Hypothalamus (tissue), 51 donors: ENCODE measurements at regions not wholly inside any gene's neighbourhood (a gene's known extent, or its start where the extent isn't known, plus 50 kb on each side); places are given as distances from the start of the nearest gene placed in this dataset.
"Not testable (repeated sequence)": the region's sequence is repeated elsewhere in the genome, so short reads cannot be mapped to it uniquely, and the experiment has no call there.

ENCODE experiments used
- DNase-seq, 51 donors: peaks; one replicate each; lab custom pipeline; 2025; lab: John Stamatoyannopoulos, UW

DNA sequence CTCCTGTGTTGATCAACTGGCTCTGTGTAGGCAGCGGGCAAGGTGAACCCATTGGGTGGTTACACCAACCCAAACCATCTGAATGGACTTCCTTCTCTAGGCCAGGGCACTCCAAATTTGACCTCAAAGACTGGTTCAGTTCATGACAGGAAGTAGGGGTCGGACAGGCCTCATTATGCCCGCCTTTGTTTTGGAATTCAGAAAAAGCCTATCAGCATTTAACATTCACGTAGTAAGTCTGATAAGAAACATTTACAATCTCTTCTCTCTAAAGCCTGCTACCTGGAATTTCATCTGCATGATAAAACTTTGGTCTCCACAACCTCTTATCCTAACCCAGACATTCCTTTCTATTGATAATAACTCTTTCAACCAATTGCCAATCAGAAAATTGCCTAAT lies 97.1 kb upstream of the ETV3 start:
- no peak for DNase-seq

DNA sequence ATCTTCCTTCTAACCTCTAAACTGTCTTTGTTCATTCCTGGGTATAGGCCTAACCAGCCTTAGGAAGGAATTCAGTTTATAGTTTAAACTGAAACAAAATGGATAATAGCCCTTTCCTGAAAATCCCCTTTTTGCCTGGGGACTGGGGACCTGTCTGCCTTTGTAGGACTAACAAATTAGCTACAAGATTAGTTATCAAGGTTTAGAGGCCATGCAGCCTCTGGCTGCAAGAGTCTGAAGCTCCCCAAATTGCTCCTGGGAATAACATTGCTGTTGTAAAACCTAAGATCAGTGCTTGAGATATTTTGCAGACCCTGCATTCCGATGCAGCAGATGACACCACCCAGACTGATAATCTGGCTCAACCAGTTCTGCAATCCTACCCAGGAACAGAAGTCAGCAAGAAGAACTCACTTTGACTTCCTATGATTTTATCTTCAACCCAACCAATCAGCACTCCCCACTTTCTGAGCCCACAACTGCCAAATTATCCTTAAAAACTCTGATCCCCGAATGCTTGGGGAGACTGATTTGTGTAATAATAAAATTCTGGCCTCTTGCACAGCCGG lies 96.6 kb upstream of the ETV3 start:
- no peak for DNase-seq

DNA sequence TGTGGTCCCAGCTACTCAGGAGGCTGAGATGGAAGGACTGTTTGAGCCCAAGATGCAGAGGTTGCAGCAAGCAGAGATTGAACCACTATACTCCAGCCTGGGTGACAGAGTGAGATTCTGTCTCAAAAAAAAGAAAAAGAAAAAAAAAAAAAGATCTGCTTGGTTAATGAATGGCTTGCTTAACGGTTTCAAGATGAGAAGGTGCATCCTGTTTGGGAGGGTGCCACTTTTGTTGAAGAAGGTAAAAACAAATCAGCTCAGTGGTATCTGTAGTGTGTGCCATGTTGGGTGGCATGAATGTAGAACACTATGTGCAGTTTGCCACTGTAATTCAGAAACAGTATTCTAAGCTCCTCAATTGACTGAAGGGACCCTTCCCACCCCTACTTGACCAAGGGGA lies 94.9 kb upstream of the ETV3 start:
- no peak for DNase-seq

DNA sequence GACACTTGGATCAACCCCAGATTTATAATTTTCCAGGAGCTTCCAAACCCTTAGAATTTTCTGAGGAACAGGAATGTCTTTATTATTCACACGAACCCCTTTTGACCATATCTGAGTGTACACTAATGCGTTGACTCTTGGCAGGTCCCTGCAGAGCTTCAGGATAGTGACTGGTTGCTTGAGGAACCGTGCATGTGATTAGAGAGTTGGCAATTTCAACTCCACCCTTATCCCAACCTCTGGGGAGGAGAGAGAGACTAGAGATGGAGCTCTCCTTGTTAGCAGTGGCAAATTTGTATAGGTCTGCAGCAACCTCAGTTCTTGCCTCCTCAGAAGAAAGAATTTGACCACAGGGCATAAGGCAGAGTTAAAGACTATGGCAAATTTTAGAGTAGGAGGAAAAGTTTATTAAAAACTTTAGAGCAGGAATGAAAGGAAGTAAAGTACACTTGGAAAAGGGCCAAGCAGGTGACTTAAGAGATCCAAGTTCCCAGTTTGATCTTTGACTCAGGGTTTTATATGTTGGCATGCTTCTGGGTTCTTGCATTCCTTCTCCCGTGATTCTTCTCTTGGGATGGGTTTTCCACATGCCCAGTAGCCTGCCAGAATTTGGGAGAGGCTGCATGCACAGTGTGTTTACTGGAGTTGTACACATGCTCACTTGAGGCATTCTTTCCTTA lies 93.8 kb upstream of the ETV3 start:
- no peak for DNase-seq

DNA sequence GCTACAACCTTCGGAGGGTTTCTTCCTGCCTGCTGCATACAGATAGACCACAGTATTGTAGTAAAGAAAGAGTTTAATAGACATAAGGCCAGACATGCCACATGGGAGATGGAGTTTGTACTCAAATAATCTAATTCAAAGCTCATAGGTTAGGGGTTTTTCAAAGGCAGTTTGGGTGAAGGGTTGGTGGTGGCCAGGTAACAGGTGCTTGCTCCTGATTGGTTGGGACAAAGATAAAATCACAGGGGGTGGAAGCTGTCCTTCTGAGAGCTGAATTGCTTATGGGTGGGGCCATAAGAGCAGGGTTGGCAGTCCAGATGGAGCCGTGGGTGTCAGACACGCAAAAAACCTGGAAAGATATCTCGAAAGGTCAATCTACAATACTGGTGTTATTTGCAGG lies 92.3 kb upstream of the ETV3 start:
- DNase-seq: no peak

DNA sequence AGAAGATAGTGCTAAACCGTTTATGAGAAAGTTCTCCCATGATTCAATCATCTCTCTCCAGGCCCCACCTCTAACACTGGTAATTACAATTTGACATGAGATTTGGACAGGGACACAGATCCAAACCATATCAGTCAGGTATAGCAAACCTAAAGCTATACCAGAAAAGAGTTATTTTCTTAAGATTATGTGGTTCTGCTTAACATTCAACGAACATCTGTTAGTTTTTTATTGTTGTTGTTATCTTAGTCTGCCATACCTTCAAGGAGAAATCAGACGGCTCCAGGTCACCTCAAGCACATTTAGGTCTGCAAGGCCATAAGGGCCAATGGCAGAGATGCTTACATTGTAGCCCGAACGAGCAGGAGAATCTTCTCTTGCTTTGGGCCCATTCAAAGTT lies 89.5 kb upstream of the ETV3 start:
- DNase-seq: no peak

DNA sequence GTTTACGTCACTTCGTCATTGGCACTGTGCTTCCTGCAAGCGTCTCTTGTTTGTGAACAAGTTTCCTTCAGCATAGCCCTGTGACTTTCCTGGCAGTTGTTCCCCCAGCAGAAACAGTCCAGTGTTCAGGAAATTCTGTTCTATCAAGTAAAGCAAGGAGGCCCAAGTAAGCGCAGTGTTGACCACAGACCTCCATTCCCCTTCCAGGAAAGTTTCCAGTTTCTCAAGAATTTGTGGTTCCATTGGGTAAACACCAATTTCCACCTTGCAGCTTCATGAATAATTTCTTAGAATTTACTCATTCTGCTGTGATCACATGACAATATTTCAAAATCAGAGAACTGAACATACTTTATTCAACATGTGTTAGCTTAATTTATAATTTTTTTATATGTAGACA lies 88.5 kb upstream of the ETV3 start:
- no peak for DNase-seq

DNA sequence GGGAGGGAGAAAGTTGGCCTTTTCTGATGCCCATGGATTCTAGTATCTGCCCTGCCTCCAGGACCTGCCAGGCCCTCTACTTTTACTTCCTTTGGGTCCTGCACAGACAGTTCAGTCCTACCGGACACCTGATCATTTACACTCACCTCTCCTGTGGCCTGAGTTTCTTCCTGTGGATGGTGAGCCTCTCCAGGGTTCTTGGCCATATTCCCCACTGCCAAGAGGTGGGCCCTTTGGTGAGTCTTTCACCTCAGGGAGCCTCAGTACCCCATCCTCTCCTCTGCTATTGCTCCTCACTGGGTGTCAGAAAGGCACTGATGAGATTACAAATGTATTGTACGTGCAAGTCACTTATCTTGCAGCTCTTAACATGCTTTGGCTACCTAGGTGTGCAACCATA lies 81.4 kb upstream of the ETV3 start:
- no peak for DNase-seq

DNA sequence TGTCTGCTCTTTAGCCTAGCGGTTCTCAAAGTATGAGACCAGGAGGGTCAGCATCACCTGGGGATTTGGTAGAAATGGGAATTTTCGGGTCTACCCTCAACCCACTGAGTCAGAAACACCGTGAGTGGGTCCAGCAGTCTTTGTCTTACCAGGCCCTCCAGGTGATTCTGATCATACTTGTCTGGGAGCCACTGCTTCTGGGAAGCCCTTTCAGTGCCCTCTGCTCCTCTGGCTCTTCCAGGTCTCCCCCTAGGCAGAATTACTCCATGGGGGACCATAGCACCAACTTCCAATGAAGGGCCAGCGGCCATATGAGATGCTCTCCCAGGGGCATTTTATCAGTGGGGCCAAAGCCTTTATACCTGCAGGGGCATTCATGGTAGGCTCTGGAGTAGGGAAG lies 81.0 kb upstream of the ETV3 start:
- DNase-seq: no peak

DNA sequence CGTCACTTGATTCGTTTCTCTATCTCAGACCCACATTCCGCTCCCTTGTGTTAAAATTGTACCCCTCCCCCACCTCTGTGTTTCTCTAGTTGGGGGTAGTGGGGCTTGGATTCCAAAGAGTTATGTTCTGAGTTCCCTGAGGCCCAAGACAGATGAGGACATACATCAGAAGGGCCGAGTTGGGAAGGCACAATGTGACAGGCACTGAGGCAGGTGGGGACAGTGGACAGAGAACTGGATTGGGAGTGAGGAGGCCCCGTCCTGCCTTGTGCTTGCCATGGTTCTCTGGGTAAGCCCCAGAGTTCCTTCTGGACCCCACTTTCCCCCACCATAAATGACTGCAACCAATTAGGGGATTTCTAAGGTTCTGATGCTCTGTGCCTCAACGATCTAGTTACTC lies 80.5 kb upstream of the ETV3 start:
- no peak for DNase-seq

DNA sequence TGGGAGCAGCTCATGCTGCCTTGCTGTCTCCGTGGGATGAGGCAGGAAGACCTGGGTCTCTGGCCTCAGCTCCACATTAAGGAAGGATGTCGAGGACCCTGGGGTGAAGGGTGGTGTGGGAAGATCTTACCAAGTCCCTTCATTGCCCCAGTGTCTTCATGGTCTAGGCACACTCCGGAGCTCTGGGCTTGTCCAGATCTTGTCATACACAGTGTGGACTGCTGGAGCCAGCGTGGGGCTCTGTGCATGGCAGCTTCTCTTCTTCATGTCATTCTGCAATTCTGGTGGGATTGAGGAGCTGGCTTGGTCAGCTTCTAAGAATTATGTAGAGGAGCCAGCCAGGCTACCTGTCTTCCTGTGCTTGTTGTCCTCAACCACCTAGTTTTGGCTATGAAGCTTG lies 79.3 kb upstream of the ETV3 start:
- DNase-seq: no peak

DNA sequence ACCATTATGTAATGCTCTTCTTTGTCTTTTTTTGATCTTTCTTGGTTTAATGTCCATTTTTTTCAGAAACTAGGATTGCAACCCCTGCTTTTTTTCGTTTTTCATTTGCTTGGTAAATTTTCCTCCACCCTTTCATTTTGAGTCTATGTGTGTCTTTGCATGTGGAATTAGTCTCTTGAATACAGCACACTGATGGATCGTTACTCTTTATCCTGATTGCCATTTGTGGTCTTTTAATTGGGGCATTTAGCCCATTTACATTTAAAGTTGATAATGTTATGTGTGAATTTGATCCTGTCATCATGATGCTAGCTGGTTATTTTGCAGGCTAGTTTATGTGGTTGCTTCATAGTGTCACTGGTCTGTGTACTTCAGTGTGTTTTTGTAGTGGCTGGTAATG lies 75.6 kb upstream of the ETV3 start:
- DNase-seq: no peak

DNA sequence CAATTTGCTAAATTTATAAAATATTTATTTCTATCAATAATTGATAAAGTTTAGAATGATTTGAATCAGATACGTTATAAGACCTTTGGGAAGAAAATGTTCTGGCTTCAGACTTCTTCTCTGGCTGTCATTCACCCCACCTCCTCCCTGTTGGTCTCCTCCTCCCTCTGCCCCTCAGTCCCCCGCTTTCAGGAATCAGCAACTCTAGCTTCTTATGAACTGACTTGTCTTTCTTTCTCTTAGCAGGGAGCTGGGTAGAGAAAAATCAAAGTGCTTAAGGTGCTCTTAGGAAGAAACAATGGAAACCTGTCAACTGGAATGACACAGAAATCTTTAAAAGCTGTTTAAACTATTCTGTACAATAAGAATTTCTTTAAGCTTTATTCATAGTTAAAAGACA lies 71.3 kb upstream of the ETV3 start:
- no peak for DNase-seq

DNA sequence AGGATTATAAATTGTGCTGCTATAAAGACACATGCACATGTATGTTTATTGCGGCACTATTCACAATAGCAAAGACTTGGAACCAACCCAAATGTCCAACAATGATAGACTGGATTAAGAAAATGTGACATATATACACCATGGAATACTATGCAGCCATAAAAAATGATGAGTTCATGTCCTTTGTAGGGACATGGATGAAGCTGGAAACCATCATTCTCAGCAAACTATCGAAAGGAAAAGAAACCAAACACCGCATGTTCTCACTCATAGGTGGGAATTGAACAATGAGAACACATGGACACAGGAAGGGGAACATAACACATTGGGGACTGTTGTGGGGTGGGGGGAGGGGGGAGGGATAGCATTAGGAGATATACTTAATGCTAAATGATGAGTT lies 67.8 kb upstream of the ETV3 start:
- DNase-seq: not testable (repeated sequence)

DNA sequence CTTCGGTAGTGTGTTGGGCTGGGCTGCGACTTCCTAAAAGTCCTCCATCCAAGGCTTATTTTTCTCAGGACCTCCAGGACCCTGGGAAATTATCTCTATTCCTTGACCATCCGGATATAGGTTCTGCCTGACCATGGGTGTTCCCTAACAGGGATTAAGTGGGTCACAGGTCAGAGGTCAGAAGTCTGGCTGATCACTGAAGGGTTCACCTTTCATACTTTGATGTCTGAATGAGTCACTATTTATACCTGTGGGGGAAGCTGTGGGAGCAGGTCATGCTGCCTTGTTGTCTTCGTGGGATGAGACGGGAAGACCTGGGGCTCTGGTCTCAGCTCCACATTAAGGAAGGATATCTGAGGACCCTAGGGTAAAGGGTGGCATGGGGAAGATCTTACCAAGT lies 65.0 kb upstream of the ETV3 start:
- DNase-seq: no peak

DNA sequence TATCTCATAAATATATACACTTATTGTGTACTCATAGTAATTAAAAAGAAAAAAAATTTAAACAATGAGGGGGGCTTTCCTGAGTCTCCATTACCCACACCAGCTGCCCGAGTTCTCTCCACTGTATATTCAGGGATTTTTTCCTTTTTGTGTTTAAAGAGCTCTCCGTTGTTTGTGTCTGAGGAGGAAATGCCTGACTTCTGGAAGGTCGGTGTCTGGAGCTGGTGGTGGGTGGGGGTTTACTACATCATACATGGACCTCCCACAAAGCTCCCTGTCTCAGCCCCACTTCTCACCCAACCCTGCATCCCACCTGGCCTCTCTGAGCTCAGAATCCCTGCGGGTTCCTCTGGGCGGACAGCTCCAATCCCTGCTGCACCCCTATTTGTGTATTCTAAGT lies 64.1 kb upstream of the ETV3 start:
- no peak for DNase-seq

DNA sequence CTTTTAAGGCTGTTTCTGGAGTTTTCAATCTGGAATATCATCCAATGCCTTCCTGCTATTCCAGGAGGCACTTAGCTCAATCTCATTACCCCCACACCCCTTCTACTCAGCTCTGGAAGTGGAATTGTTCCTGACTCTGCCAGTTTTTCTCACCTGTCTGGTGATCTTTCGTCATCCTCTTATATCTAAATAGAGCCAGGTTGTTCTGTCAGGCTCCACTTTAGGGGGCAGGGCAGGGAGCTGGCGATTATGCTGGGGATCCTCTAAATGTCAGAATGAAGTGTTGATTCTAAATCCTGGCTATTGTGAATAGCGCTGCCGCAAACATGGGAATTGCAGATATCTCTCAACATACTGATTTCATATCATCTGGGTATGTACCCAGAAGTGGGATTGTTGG lies 63.6 kb upstream of the ETV3 start:
- no peak for DNase-seq

DNA sequence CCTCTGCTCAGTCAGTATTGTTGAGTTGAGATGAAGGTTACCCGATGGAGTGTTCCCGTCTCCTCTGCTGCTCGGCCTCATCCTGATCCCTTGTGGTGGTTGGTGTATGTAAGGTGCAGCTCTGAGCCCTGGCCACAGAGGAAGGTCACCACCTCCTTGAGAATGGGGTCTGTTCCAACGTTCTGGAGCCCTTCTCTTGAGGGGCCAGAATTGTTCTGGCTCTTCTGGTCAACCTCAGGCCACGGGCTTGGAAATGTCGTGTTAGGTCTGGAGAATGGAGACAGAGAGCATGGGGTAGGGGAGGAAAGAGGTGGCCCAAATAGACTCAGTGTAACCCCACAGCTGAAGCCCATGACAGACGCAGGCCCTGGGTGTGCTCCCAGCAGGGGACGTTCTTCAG lies 62.3 kb upstream of the ETV3 start:
- DNase-seq: no peak

DNA sequence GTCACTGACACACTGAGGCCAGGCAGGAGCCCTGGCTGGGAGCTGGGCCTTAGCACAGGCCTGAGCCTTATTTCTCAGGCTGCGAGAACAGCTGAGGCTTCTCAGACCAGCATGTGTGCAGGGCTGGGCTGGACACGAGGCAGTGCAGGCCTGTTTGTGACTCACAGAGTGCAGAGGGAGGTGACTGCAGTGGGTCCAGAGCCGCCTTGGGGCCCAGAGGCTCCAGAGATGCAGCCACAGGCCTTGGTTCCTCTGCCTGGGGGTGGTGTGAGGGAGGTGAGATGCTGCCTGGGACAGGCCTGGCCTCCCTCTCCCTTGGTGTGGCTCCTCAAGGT lies 61.2 kb upstream of the ETV3 start:
- no peak for DNase-seq

DNA sequence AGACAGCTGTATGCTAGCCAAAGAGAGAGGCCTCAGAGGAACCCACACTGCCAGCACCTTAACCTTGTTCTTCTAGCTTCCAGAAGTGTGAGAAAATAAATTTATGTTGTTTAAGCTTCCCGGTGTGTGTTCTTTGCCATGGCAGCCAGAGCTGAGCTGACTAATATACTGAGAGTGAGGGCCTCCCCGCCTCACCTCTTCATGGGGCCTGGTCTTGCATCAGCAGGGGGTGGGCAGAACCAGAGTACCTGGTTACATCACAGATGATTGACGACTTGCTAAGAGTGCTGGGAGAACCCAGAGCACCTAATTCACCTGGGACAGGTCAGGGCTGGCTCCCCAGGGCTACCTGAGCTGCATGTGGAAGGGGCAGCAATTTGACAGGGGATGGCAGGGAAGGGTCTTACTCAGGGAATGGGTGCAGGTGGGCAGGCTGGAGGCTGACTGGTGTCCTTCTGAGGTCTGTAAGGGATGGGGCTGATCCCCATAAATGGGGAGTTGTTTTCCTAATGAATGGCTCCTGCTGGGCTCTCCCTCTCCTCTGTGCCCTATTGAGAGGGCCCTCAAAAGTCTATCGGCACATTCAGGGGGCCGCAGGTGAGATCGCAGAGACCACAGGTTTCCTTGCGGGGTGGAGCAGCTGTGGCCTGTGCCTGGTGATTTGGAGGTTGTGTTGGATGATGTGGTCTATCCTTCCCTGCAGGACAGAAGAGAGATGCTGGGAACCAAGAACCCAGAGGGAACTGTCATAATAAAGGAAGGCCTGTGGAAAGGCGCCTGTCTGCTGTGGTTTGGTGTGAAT lies 60.6 kb upstream of the ETV3 start:
- no peak for DNase-seq

DNA sequence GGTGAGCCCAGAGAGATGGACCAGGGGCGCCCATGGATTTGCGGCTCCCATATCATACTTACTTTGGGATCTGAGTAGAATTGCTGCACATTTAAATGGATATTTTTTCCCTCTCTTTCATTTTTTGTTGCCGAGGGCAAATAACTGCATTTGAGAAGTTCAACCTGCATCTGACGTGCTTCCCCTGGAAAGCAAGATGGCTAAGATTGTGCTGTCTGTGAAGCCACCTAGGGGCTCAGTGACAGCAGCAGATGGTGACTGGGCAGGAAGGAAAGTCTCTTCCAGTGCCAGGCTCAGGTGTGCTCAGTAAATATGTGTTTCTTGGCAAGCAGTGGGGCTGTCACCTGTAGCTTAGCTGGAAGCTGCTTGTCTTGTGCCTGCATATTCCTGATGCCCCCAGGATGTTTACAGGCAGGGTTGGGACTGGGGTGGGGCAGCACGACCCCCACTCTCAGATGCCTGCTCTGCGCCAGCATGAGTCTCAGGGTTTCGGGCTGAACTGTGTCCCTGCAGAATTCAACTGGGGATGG lies 59.8 kb upstream of the ETV3 start:
- no peak for DNase-seq
